G401.6 (cell line): ENCODE measurements at regions not wholly inside any gene's neighbourhood (a gene's known extent, or its start where the extent isn't known, plus 50 kb on each side); places are given as distances from the start of the nearest gene placed in this dataset.
"Not testable (repeated sequence)": the region's sequence is repeated elsewhere in the genome, so short reads cannot be mapped to it uniquely, and the experiment has no call there.

Source experiments
- FAIRE-seq: peaks from 2 replicates; lab custom pipeline; 2012; peaks lifted over from hg19 to GRCh38; lab: Jason Lieb, UNC

DNA sequence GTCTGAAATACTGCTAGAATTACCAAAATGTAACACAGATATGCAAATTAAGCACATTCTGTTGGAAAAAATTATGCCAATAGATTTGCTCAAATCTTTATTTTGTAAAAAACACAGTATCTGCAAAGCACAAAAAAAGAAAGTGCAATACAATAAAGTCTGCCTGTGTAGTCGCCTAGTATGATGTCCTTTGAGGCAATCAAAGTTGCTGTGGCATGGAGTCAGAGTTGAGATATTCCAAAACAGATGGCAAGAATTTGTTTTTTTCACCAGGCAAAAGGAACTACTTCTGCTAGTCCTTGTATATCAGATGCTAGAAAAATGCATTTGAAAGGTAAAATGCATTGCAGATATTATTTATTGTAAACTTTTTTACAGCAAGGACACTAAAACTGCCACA lies 531.3 kb upstream of the TMEFF2 start:
- FAIRE-seq, result no peak

GRCh38 chr2:192719629-192720028 lies 524.9 kb upstream of the TMEFF2 start:
- FAIRE-seq, result no peak

- FAIRE-seq, result no peak
Observed at GRCh38 chr2:192718340-192718739, 523.6 kb upstream of the TMEFF2 start.

DNA sequence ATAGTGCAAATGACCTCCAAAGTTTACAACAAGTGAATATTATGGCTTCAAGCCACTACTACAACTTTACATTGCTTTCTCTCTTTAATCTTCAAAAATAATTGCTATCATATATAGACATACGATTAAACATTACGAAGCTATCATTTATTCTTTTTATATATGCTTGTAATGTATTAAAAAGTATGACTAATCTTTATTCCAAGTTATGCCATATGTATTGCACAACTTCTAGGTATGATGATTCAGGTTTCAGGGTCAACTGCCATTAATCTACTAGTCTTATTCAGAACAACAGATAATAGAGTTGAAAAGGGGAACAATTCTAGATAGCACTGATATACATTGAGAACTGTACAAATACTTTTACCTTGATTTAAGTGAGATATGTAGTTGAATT lies 506.2 kb upstream of the TMEFF2 start:
- FAIRE-seq, result no peak

DNA sequence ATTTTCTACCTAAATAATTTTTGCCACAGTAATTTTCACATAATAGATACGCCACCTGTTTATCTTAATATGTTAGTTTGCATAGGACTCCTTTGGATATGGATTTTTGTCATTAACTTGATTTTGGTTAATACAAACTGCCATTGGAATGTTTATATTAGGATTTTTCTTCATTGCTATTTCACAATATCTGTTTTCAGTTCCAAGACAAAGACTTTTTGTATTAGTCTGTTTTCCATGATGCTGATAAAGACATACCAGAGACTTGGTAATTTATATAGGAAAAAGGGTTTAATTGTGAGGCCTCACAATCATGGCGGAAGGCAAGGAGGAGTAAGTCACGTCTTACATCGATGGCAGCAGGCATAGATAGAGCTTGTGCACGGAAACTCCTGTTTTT lies 503.1 kb upstream of the TMEFF2 start:
- FAIRE-seq, result no peak

GRCh38 chr2:192696857-192697256 lies 502.1 kb upstream of the TMEFF2 start:
- no peak for FAIRE-seq

GRCh38 chr2:192687015-192687414 lies 492.3 kb upstream of the TMEFF2 start:
- FAIRE-seq, result no peak

- FAIRE-seq, result not testable (repeated sequence)
Observed at GRCh38 chr2:192682511-192682910, 487.8 kb upstream of the TMEFF2 start.

DNA sequence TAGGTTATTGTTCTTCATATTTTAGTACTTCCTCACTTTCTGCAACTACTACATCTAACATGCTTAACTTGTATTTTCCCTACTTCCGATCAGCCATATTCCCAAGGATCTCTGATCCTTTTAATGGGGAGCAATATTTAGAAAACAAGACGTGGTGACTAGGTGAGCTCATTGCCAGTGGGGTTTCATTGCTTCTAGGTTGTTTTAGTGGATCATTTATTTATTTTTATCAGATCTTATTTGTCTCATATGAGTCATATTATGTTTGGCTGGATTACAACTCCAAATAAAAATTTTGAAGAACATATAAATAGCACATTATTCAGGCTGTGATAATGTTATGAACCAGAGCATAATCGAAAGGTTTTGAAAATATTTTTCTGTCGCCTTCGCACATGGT lies 480.9 kb upstream of the TMEFF2 start:
- no peak for FAIRE-seq

DNA sequence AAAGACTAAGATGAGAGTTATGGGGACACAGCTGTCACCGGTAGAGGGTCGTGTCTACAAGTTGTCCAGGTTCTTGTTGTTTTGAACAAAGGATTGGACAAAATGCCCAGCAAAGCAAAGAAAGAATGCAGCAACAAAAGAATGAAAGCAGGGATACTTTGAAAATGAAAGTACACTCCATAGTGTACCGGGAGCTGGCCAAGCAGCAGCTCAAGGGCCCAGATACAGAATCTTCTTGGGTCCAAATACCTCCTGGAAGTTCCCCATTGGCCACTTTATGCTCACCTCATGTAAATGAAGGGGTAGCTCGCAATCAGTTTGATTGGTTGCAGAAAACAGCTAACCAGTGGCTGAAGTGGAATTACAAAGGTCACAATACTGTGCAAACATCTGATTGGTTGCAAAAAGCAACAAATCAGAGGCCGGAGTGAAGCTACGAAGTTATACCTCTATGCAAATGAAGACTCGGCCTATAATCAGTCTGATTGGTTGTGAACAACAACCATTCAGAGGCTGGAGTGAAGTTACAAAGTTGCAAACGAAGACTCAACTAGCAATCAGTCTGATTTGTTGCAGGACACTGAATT lies 474.9 kb upstream of the TMEFF2 start:
- FAIRE-seq, result no peak

DNA sequence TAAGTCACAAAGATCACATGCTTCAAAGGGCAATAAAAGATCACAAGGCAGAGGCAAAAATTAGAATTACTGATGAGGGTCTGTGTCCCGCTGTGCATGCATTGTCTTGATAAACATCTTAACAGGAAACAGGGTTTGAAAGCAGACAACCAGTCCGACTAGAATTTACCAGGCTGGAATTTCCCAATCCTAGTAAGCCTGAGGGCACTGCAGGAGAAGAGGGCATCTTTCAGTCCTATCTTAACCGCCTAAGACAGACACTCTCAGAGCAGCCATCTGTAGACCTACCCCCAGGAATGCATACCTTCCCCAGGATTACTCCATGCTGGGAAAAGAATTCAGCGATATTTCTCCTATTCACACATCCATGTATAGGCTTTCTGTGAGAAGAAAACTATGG lies 465.8 kb upstream of the TMEFF2 start:
- FAIRE-seq, result not testable (repeated sequence)

DNA sequence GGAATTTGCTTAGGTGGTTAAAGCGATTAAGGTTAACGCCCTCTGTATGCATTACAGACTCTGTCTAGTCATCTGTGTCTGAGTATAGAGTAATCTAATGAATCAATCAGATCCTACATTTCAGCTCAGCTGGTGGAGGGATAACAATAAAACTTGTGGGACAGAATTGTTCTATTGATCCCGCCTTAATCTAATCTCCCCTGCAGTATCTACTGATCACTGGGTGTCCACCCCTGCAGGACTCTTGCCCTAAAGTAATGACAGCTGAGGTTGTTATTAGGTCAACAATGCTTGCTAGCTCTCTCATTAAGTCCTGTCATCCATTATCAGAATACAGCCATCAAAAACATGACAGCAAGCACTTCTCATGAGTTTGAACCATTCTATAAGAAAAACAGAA lies 462.6 kb upstream of the TMEFF2 start:
- FAIRE-seq, result no peak

GRCh38 chr2:192655916-192656315 lies 461.2 kb upstream of the TMEFF2 start:
- FAIRE-seq, result no peak

GRCh38 chr2:192645811-192646598 lies 451.3 kb upstream of the TMEFF2 start:
- FAIRE-seq, result no peak

- no peak for FAIRE-seq
Observed at GRCh38 chr2:192634557-192634956, 439.8 kb upstream of the TMEFF2 start.

GRCh38 chr2:192628017-192628416 lies 433.3 kb upstream of the TMEFF2 start:
- no peak for FAIRE-seq

DNA sequence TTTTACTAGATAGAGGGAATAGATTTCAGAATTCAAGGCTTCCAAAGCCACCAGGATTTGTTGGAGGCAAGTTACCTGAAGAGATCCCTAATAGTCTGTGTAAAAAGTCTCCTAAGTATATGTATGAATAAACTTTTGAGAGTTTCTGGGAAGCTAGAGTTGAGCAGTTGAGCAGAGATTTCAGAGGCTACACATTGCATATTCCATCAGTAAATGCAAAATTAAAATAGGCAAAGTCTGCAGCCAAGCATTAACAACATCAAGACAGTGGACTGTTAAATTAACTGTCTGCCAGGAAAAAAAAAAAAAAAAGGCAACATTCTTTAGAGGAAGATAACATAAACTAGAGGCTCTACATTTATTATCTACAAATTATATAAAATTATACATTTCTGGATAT lies 420.4 kb upstream of the TMEFF2 start:
- FAIRE-seq, result no peak

DNA sequence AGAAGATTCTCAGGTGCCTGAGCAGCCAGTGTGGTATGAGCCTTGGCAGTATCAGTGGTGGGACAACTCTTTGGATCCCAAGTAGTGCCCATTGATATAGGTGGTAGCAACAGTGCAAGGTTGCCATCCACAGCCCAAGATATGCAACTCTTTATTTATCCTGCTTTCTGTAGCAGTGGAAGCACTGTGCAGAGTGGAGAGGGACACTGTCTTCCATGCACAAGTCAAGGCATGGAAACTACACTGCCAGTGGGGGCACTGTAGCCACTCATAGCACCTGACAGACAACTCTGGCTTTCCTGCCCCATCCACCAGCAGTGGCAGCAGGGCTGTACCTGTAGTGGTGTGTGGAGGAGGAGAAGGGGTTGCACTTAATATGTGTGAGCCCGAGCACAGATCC lies 409.6 kb upstream of the TMEFF2 start:
- FAIRE-seq, result no peak

DNA sequence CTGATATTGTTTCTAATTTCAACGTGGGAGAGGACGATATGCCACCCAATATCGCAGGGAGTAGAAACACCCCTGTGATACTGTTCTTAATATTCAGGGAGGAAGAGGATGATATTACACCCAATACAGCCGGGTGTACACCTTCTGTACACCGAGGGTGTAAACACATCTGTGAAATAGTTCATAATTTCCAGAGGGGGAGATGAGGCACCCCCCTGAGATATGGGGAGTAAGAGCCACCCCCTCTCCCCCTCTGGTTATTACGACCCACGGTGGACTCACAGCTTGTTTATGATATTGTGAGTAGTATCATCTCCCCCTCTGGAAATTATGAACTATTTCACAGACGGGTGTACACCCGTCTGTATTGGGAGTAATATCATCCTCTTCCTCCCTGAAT lies 403.9 kb upstream of the TMEFF2 start:
- not testable (repeated sequence) for FAIRE-seq

DNA sequence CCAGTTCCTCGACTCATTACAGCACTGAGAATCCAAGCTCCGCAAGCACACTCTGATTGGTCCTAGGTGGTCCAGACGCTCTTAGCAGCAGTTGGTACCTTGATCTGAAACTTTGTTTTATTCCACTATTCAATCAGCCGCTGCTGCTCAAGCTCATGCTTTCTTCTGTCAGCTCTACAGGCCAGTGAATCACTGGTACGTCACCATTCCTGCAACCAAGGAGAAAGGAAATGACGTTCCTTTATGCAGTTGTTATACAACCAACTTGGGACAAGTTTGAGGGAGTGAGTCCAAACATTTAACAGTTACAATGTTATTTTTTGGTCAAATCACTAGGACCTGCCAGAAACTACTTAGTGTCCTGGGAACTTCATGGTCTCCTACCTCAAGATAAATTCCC lies 398.8 kb upstream of the TMEFF2 start:
- no peak for FAIRE-seq

DNA sequence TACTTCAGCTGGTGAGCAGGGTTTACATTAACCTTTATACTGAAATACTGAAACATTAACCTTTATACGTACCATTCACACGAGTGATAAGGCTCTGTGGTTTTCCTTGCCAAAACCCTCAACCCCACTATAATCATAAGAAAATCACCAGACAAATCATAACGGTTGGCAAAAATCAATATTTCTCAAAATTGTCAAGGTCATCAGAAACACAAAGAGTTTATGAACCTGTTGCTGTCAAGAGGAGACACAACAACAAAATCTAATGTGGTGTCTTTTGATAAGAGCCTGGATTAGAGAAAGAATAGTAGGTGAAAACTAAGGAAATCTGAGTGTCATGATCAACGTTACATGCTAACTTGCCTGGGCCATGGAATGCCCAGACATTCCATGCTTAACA lies 396.9 kb upstream of the TMEFF2 start:
- FAIRE-seq, result no peak

GRCh38 chr2:192585418-192585817 lies 390.7 kb upstream of the TMEFF2 start:
- FAIRE-seq, result no peak

DNA sequence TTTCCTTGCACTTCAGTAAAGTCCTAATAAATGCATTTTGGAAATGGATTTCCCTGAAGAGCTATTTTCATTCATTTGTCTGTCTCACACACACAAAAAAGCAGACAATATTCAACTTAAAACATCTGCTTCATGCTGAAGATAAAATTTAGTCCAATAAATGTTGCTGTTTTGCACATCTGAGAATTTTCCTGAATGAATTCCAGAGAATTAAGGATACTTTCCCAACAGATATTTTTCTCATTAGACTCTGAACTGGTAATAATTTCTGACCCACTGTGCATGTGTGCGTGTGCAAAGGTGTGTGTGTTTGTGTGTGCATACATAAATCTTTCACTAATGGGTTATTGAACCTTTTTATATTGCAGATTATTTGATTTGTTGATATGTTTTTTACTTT lies 390.2 kb upstream of the TMEFF2 start:
- FAIRE-seq, result no peak

DNA sequence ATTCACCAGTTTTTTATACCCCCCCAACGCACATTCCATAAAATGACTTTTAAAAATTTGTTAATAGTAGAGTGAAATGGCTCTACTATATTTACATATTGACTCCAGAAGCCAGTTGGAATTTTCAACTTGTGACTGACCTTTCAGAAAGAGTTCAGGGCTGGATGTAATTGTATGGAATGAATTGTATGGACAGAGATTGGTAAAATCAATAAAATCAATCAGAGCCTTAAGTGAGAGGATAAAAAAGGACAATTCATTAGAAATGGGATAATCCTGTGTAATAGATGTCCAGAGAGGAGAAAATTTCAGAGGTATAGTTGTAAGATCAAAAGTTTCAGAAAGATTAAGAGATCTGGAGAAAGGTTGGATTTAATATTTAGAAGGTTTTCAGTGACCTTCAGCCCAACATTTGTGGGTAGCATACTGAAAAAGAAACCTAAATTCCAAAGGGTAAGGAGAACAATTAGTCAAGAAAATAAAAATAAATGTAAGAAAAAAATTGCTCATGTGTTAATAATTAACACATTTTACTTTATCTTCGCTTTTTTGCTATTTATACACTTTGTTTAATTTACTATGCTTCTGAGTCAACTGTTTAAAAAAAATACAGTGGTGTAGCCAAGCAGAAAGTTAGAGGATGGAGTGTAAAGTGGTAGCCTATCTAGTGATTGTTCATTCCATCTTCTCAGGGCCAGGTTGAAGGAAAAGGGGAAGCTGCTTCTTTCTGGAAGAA lies 385.4 kb upstream of the TMEFF2 start:
- no peak for FAIRE-seq
